LNCAP (cell line): ENCODE measurements at regions not wholly inside any gene's neighbourhood (a gene's known extent, or its start where the extent isn't known, plus 50 kb on each side); places are given as distances from the start of the nearest gene placed in this dataset.

Experiments
- TF ChIP-seq, protein P1 (sequence below): fragments of 450-650 bp; IDR thresholded peaks from 2 replicates; pipeline ENCODE4 v1.5.1; 2017; ENCODE audit warnings: mild to moderate bottlenecking

GRCh38 chr5:120792477-120792876 is 328.4 kb downstream of the PRR16 start:
- TF ChIP-seq, protein P1, sequence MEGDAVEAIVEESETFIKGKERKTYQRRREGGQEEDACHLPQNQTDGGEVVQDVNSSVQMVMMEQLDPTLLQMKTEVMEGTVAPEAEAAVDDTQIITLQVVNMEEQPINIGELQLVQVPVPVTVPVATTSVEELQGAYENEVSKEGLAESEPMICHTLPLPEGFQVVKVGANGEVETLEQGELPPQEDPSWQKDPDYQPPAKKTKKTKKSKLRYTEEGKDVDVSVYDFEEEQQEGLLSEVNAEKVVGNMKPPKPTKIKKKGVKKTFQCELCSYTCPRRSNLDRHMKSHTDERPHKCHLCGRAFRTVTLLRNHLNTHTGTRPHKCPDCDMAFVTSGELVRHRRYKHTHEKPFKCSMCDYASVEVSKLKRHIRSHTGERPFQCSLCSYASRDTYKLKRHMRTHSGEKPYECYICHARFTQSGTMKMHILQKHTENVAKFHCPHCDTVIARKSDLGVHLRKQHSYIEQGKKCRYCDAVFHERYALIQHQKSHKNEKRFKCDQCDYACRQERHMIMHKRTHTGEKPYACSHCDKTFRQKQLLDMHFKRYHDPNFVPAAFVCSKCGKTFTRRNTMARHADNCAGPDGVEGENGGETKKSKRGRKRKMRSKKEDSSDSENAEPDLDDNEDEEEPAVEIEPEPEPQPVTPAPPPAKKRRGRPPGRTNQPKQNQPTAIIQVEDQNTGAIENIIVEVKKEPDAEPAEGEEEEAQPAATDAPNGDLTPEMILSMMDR, result no peak

DNA sequence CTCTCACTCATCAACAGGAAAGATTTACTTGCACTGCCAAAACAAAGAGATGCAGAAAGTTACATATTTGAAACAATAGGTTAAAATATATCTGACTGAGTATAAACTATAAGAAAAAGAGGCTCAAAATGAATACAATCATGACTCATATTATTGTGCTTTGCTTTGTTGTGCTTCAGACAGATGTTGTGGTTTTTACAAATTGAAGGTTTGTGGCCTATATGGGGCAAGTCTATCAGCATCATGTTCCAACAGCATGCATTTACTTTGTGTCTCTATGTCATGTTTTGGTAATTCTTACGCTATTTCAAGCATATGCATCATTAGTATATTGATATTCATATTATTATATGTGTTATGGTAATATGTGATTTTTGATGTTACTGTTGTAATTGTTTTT is 330.0 kb downstream of the PRR16 start:
- TF ChIP-seq, protein P1, result no peak

GRCh38 chr5:120803282-120803681 is 339.2 kb downstream of the PRR16 start:
- TF ChIP-seq, protein P1, result peak; percentile 44

DNA sequence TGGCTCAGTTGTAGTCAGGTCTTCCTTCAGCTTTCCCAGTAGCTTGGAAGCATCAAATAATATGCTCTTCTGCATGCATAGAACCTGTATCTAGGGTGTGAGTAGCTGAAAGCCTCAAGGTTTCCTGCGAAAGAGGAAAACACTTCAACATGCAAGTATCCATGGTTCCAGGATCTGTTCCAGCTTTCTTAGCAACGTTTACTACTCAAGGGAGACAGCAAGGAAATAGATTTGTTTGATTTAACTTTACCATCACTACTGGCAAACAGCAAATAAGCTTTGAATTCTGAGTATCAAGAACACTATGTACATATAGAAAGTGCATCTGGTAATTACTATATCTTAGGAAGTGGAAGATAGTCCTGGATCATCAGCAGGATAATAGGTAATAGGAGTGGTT is 341.0 kb downstream of the PRR16 start:
- TF ChIP-seq, protein P1, result no peak

DNA sequence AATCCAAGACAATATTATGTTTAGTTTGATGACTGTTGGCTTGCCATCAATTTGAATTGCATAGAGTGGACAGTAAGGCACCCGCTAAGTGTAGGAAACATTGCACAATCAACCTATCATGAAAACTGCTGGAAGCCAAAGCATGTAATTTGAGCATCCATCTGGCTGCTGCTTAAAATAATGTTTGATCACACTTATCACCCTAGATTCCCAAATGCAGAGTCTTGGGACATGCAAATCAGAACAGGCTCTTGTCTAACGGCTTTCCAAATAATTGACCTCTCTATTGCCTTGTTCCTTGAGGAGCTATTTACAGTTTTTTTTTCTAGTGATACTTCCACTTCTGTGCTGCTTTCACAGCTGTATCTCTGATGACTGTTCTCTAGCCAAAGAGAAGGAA is 342.1 kb downstream of the PRR16 start:
- TF ChIP-seq, protein P1, result no peak

- TF ChIP-seq, protein P1, result no peak
These were observed 344.0 kb downstream of the PRR16 start for GRCh38 chr5:120808135-120808534.

DNA sequence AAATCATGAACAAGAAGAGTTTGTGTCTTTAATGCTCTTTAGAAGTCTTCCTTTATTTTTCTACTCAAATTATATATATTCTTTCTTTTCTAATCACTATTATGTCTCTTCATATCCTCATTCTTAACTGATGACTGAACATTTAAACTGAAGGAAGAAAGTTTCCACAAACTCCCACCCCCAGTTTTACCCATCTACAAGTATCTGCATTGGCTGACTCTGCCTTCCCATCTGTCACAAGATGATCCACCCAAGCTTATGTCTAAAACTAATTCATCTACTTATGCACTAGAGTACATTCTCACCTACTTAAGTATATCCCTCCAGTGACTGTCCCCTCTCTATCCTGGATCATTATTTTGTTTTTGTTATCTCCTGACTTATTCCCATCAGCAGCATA is 344.5 kb downstream of the PRR16 start:
- TF ChIP-seq, protein P1, result no peak

- TF ChIP-seq, protein P1, result no peak
These were observed 349.5 kb downstream of the PRR16 start for GRCh38 chr5:120813551-120813950.
